ENCODE measurements at regions not wholly inside any gene's neighbourhood (a gene's known extent, or its start where the extent isn't known, plus 50 kb on each side); places are given as distances from the start of the nearest gene placed in this dataset.

DNA sequence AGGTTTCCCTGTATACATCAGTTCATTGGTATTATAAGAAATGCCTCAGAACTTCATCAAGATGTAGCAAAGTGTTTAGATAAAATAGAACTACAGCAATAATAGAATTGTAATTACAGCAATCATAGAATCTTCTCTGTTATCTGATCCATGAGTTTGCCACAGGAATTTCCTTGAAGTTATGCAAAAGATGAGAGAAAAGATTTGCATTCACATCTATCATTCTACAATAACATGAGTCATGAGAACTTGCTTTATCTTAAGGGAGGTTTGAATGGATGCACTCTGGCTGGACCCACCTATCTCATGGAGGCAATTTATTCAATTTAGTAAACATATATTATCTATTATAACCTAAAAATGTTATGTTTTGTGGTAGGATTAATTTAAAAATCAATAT lies 329.8 kb upstream of the EPHA7 start:
- no peak overlapping the region for H3K4me3 ChIP-seq (ENCODE audit: low read depth, low read length)
- TF ChIP-seq CTCF (IDR thresholded peaks at IDR 0.05; ENCODE audit: low read depth, low read length, missing control alignments): no peak
- DNase-seq (ENCODE audit: low read depth): no peak

DNA sequence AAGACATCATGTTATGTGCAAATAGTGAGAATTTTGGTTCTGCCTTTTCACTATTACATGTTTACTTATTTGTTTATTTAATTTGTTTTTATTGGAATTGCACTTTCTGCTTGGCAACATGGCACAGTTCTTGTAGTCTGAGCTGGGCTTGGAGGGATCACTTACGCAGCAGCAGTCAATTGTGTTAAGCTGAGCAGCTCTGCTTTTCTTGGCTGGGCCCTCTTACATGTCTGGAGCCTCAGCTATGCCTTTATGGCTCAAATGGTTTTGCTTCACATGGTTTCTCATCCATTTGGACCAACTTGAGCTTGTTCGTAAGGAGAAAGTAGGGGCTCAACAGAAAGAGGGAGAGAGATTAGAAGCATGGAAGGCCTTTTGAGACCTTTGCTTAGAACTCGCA lies 327.5 kb upstream of the EPHA7 start:
- H3K4me3 ChIP-seq (ENCODE audit: low read depth, low read length): no peak overlapping the region
- TF ChIP-seq CTCF (IDR thresholded peaks at IDR 0.05; ENCODE audit: low read depth, low read length, missing control alignments): no peak
- DNase-seq (ENCODE audit: low read depth): no peak

GRCh38 chr6:93745306-93745705 lies 325.9 kb upstream of the EPHA7 start:
- DNase-seq (ENCODE audit: low read depth): no peak
- TF ChIP-seq CTCF (IDR thresholded peaks at IDR 0.05; ENCODE audit: low read depth, low read length, missing control alignments): no peak
- H3K4me3 ChIP-seq (ENCODE audit: low read depth, low read length): no peak overlapping the region

DNA sequence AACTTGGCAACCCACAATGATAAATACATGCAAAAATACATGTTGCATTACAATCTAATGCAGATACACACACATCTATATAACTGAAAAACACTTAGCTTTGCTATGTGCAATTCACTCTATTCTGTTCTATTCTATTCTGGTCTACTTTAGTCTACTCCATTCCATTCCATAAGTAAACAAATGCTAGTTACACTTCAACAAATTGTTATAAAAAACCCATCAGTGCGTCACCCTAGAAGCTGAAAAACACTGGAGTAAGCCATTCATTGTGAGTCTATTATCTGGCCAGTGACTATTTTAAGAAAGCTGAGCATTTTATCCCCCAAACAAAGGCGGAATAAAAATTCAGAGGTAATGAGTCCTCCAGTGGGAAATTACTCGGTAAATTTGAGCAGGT lies 315.7 kb upstream of the EPHA7 start:
- no peak for DNase-seq (ENCODE audit: low read depth)
- TF ChIP-seq CTCF (IDR thresholded peaks at IDR 0.05; ENCODE audit: low read depth, low read length, missing control alignments): no peak
- H3K4me3 ChIP-seq (ENCODE audit: low read depth, low read length): no peak overlapping the region

DNA sequence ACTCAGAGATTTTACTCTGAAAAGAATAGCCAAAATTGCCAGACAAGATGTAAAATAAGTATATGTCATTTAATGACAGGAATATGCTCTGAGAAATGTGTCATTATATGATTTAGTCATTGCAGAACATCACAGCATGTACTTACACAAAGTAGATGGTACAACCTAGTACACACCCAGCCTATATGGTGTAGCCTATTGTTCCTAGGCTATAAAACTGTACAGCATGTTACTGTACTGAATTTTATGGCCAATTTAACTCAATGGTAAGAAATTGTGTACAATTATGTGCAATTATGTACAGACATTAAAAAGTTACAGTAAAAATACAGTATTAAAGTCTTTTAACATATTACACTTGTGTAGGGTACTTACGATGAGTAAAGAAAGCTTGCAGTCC lies 311.9 kb upstream of the EPHA7 start:
- no peak overlapping the region for H3K4me3 ChIP-seq (ENCODE audit: low read depth, low read length)
- no peak for DNase-seq (ENCODE audit: low read depth)
- TF ChIP-seq CTCF (IDR thresholded peaks at IDR 0.05; ENCODE audit: low read depth, low read length, missing control alignments): no peak

GRCh38 chr6:93728150-93728549 lies 308.8 kb upstream of the EPHA7 start:
- no peak for TF ChIP-seq CTCF (IDR thresholded peaks at IDR 0.05; ENCODE audit: low read depth, low read length, missing control alignments)
- no peak overlapping the region for H3K4me3 ChIP-seq (ENCODE audit: low read depth, low read length)
- no peak for DNase-seq (ENCODE audit: low read depth)

DNA sequence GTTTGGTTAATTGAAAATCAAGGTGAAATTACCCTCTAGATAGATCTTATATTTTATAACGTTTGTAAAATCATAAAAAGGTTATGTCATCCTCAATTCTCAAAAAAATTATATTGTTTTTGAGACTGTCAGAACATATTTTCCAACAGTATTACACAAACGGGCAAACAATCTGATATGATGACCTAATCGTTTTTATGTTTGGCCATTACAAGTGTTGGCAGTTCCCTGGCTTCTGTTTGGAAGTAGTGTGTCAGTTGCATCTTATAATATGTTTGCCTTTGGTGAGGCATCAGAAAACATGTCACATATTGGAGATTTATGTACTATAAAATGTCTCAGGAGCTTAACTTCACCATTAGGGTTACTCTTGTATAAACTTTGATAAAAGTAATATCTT lies 308.1 kb upstream of the EPHA7 start:
- no peak for TF ChIP-seq CTCF (IDR thresholded peaks at IDR 0.05; ENCODE audit: low read depth, low read length, missing control alignments)
- DNase-seq (ENCODE audit: low read depth): no peak
- no peak overlapping the region for H3K4me3 ChIP-seq (ENCODE audit: low read depth, low read length)

Measured in GM12864 (cell line).